ENCODE measurements at regions not wholly inside any gene's neighbourhood (a gene's known extent, or its start where the extent isn't known, plus 50 kb on each side); places are given as distances from the start of the nearest gene placed in this dataset.

- Histone ChIP-seq H3K9me3 (replicated peaks; ENCODE audit: insufficient read depth, low read length) (no peaks in the 10 kb centered on the region), H4K20me1 (ENCODE audit: insufficient read depth, low read length) (no peaks in the 10 kb centered on the region), H3K9me2 (replicated peaks; ENCODE audit: insufficient read depth, low read length) (no peaks in the 10 kb centered on the region), H3K36me3 (replicated peaks; ENCODE audit: insufficient read depth, low read length) (no peaks in the 10 kb centered on the region), H3F3A (ENCODE audit: insufficient read depth, low read length) (no peaks in the 10 kb centered on the region), H3K4me3 (ENCODE audit: low read length) (no peak overlapping the region), H3K4me2 (ENCODE audit: low read depth, low read length) (no peak overlapping the region), H3K79me2 (ENCODE audit: low read length) (no peaks in the 10 kb centered on the region), H3K27me3 (replicated peaks; ENCODE audit: insufficient read depth, low read length) (no peaks in the 10 kb centered on the region), H3K4me1 (ENCODE audit: low read length) (no peaks in the 10 kb centered on the region), H2AFZ (ENCODE audit: low read length) (no peak overlapping the region), H3K9ac (ENCODE audit: low read length) (no peak overlapping the region), H3K27ac (ENCODE audit: low read length) (no peak overlapping the region)
- DNase-seq = no peak
- TF ChIP-seq CTCF (IDR thresholded peaks at IDR 0.05; ENCODE audit: low read length) = no peak
- no peak for TF ChIP-seq EZH2 (optimal IDR thresholded peaks at IDR 0.05; ENCODE audit: low read depth, low read length)
- TF ChIP-seq EZH2phosphoT487 (IDR thresholded peaks at IDR 0.05; ENCODE audit: low read length) = no peak
Observed at GRCh38 chr4:170529748-170530722, 440.3 kb upstream of the AADAT start.

GRCh38 chr4:170526471-170526870, 436.7 kb upstream of the AADAT start:
- no peaks in the 10 kb centered on the region for H3K79me2 ChIP-seq (ENCODE audit: low read length)
- no peak for DNase-seq
- no peaks in the 10 kb centered on the region for H3F3A ChIP-seq (ENCODE audit: insufficient read depth, low read length)
- TF ChIP-seq EZH2phosphoT487 (IDR thresholded peaks at IDR 0.05; ENCODE audit: low read length) = no peak
- no peak for TF ChIP-seq EZH2 (optimal IDR thresholded peaks at IDR 0.05; ENCODE audit: low read depth, low read length)
- no peak for TF ChIP-seq CTCF (IDR thresholded peaks at IDR 0.05; ENCODE audit: low read length)
- no peaks in the 10 kb centered on the region for H3K36me3 ChIP-seq (replicated peaks; ENCODE audit: insufficient read depth, low read length)
- no peak overlapping the region for H3K9ac ChIP-seq (ENCODE audit: low read length)
- no peaks in the 10 kb centered on the region for H3K4me1 ChIP-seq (ENCODE audit: low read length)
- no peak overlapping the region for H3K4me2 ChIP-seq (ENCODE audit: low read depth, low read length)
- H3K27me3 ChIP-seq (replicated peaks; ENCODE audit: insufficient read depth, low read length) = no peaks in the 10 kb centered on the region
- no peak overlapping the region for H3K4me3 ChIP-seq (ENCODE audit: low read length)
- no peaks in the 10 kb centered on the region for H3K9me2 ChIP-seq (replicated peaks; ENCODE audit: insufficient read depth, low read length)
- H3K9me3 ChIP-seq (replicated peaks; ENCODE audit: insufficient read depth, low read length) = no peaks in the 10 kb centered on the region
- no peaks in the 10 kb centered on the region for H4K20me1 ChIP-seq (ENCODE audit: insufficient read depth, low read length)
- no peak overlapping the region for H3K27ac ChIP-seq (ENCODE audit: low read length)
- no peak overlapping the region for H2AFZ ChIP-seq (ENCODE audit: low read length)

- no peak overlapping the region for H2AFZ ChIP-seq (ENCODE audit: low read length)
- TF ChIP-seq EZH2 (optimal IDR thresholded peaks at IDR 0.05; ENCODE audit: low read depth, low read length) (no peak), CTCF (IDR thresholded peaks at IDR 0.05; ENCODE audit: low read length) (no peak), EZH2phosphoT487 (IDR thresholded peaks at IDR 0.05; ENCODE audit: low read length) (no peak)
- no peaks in the 10 kb centered on the region for H4K20me1 ChIP-seq (ENCODE audit: insufficient read depth, low read length)
- no peaks in the 10 kb centered on the region for H3K79me2 ChIP-seq (ENCODE audit: low read length)
- no peaks in the 10 kb centered on the region for H3K9me2 ChIP-seq (replicated peaks; ENCODE audit: insufficient read depth, low read length)
- H3K27ac ChIP-seq (ENCODE audit: low read length) = no peak overlapping the region
- H3K4me2 ChIP-seq (ENCODE audit: low read depth, low read length) = no peak overlapping the region
- H3K9me3 ChIP-seq (replicated peaks; ENCODE audit: insufficient read depth, low read length) = no peaks in the 10 kb centered on the region
- H3K4me1 ChIP-seq (ENCODE audit: low read length) = no peaks in the 10 kb centered on the region
- no peaks in the 10 kb centered on the region for H3K36me3 ChIP-seq (replicated peaks; ENCODE audit: insufficient read depth, low read length)
- no peak for DNase-seq
- no peaks in the 10 kb centered on the region for H3F3A ChIP-seq (ENCODE audit: insufficient read depth, low read length)
- H3K4me3 ChIP-seq (ENCODE audit: low read length) = no peak overlapping the region
- no peaks in the 10 kb centered on the region for H3K27me3 ChIP-seq (replicated peaks; ENCODE audit: insufficient read depth, low read length)
- H3K9ac ChIP-seq (ENCODE audit: low read length) = no peak overlapping the region
Observed at GRCh38 chr4:170522427-170522970, 432.7 kb upstream of the AADAT start.
